ENCODE measurements at regions not wholly inside any gene's neighbourhood (a gene's known extent, or its start where the extent isn't known, plus 50 kb on each side); places are given as distances from the start of the nearest gene placed in this dataset.

DNA sequence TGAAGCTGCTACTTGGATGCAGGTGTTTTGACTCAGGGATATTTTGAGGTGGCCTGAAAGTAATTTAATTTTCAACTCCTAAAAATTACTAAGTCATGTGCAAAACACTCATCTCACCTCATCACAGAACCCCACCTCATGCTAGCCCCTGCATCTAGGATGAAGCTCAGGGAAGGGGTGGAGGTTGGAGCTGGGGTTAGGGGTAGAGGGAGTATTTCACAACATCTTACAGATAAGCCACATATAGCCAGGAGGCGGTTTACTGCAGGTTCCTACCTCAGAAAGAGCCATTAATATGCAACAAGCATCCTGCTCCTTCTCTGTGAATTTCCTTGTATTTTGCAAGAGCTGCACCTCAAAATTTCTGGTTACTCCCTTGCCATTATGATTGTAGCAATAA lies 70.5 kb upstream of the TSPAN5 start:
- Histone ChIP-seq H3K9me3 (ENCODE audit: control insufficient read depth in 1 of 2, insufficient read depth in 1 of 2, low read depth in 1 of 2, low read length in 2 of 2) (no peaks in the 10 kb centered on the region), H3K9ac (ENCODE audit: low read length) (no peak overlapping the region), H2AFZ (ENCODE audit: low read depth, low read length, poor library complexity, severe bottlenecking) (peak overlapping the region; percentile 82), H3K27ac (ENCODE audit: low read depth, low read length) (no peak overlapping the region), H3K4me2 (ENCODE audit: low read length) (no peak overlapping the region), H3K79me2 (ENCODE audit: insufficient read depth, low read length) (no peaks in the 10 kb centered on the region), H3K27me3 (ENCODE audit: insufficient read depth, low read length) (no peaks in the 10 kb centered on the region), H4K20me1 (ENCODE audit: insufficient read depth) (no peaks in the 10 kb centered on the region), H3K4me3 (replicated peaks in 1 of 2; ENCODE audit: low read depth in 1 of 2, low read length in 2 of 2) (no peak overlapping the region), H3K4me1 (ENCODE audit: control insufficient read depth in 1 of 2, insufficient read depth in 2 of 2, low read length in 2 of 2) (peaks cover 0 to 6% of the 10 kb centered on the region in 2 experiments; a peak in 2 of 4 replicates), H3K36me3 (ENCODE audit: control insufficient read depth in 1 of 2, insufficient read depth in 2 of 2, low read length in 2 of 2) (no peaks in the 10 kb centered on the region), H3K9me2 (ENCODE audit: insufficient read depth) (no peaks in the 10 kb centered on the region)
- ATAC-seq (no peak), DNase-seq (ENCODE audit: low read depth, low spot score) (no peak)
- TF ChIP-seq ELF1 (IDR thresholded peaks at IDR 0.05; ENCODE audit: borderline replicate concordance, low read depth), result no peak
- POLR2A ChIA-PET, result no interaction called here
- no TSS peak for BruUV-seq (replicated peaks)
- intact Hi-C loops (cut with micrococcal nuclease), result no loop called here
- CTCF ChIA-PET, result no interaction called here
- RAD21 ChIA-PET (ENCODE audit: low non-redundant PET in 1 of 2, low total read pairs in 2 of 2, uncharacterized antibody in 2 of 2, unreplicated experiment in 2 of 2), result no interaction called here

- Histone ChIP-seq H3K9ac (ENCODE audit: low read length) (no peak overlapping the region), H3K9me3 (ENCODE audit: control insufficient read depth in 1 of 2, insufficient read depth in 1 of 2, low read depth in 1 of 2, low read length in 2 of 2) (no peaks in the 10 kb centered on the region), H3K27me3 (ENCODE audit: insufficient read depth, low read length) (no peaks in the 10 kb centered on the region), H2AFZ (ENCODE audit: low read depth, low read length, poor library complexity, severe bottlenecking) (peak overlapping the region; percentile 82), H3K79me2 (ENCODE audit: insufficient read depth, low read length) (no peaks in the 10 kb centered on the region), H3K9me2 (ENCODE audit: insufficient read depth) (no peaks in the 10 kb centered on the region), H4K20me1 (ENCODE audit: insufficient read depth) (no peaks in the 10 kb centered on the region), H3K36me3 (ENCODE audit: control insufficient read depth in 1 of 2, insufficient read depth in 2 of 2, low read length in 2 of 2) (no peaks in the 10 kb centered on the region), H3K4me2 (ENCODE audit: low read length) (no peak overlapping the region), H3K4me3 (replicated peaks in 1 of 2; ENCODE audit: low read depth in 1 of 2, low read length in 2 of 2) (no peak overlapping the region), H3K27ac (ENCODE audit: low read depth, low read length) (no peak overlapping the region), H3K4me1 (ENCODE audit: control insufficient read depth in 1 of 2, insufficient read depth in 2 of 2, low read length in 2 of 2) (peaks cover 0 to 6% of the 10 kb centered on the region in 2 experiments; a peak in 2 of 4 replicates)
- BruUV-seq (replicated peaks), result no TSS peak
- CTCF ChIA-PET, result no interaction called here
- TF ChIP-seq EZH2 (IDR thresholded peaks at IDR 0.05) (no peak), EGR1 (IDR thresholded peaks at IDR 0.05; ENCODE audit: low read depth) (no peak), EZH2phosphoT487 (IDR thresholded peaks at IDR 0.05; ENCODE audit: borderline replicate concordance) (no peak), TCF7L2 (IDR thresholded peaks at IDR 0.05; ENCODE audit: borderline replicate concordance, extremely low read depth, insufficient read depth, insufficient read length) (no peak)
- RAD21 ChIA-PET (ENCODE audit: low non-redundant PET in 1 of 2, low total read pairs in 2 of 2, uncharacterized antibody in 2 of 2, unreplicated experiment in 2 of 2), result no interaction called here
- intact Hi-C loops (cut with micrococcal nuclease), result no loop called here
- no peak for DNase-seq (ENCODE audit: low read depth, low spot score)
- no peak for ATAC-seq
- POLR2A ChIA-PET, result no interaction called here
These were observed 70.0 kb upstream of the TSPAN5 start for GRCh38 chr4:98728433-98728832.

Data from HCT116 (cell line).